ENCODE measurements at regions not wholly inside any gene's neighbourhood (a gene's known extent, or its start where the extent isn't known, plus 50 kb on each side); places are given as distances from the start of the nearest gene placed in this dataset.
A peak's percentile ranks its signal among the peaks of the same experiment; 100 is the strongest.

- no peak for DNase-seq
Observed at GRCh38 chr7:142389544-142389943, 131.7 kb upstream of the PRSS58 start.

GRCh38 chr7:142385491-142386340 lies 127.9 kb upstream of the PRSS58 start:
- peak; percentile 38 for DNase-seq

GRCh38 chr7:142384493-142384922 lies 126.7 kb upstream of the PRSS58 start:
- no peak for DNase-seq

- DNase-seq = no peak
Observed at GRCh38 chr7:142383841-142384492, 126.1 kb upstream of the PRSS58 start.

GRCh38 chr7:142381727-142382390 lies 124.0 kb upstream of the PRSS58 start:
- DNase-seq = no peak

- DNase-seq = no peak
Observed at GRCh38 chr7:142380069-142380468, 122.2 kb upstream of the PRSS58 start.

- no peak for DNase-seq
Observed at GRCh38 chr7:142379201-142379885, 121.5 kb upstream of the PRSS58 start.

GRCh38 chr7:142377567-142377966 lies 119.7 kb upstream of the PRSS58 start:
- DNase-seq = no peak

- no peak for DNase-seq
Observed at GRCh38 chr7:142376356-142376997, 118.6 kb upstream of the PRSS58 start.

- DNase-seq = no peak
Observed at GRCh38 chr7:142375710-142376313, 118.0 kb upstream of the PRSS58 start.

GRCh38 chr7:142372727-142373126 lies 114.9 kb upstream of the PRSS58 start:
- no peak for DNase-seq

- DNase-seq = no peak
Observed at GRCh38 chr7:142371586-142372377, 113.9 kb upstream of the PRSS58 start.

GRCh38 chr7:142365410-142365842 lies 107.6 kb upstream of the PRSS58 start:
- no peak for DNase-seq

- no peak for DNase-seq
Observed at GRCh38 chr7:142364551-142364950, 106.7 kb upstream of the PRSS58 start.

- DNase-seq = no peak
Observed at GRCh38 chr7:142362349-142362748, 104.5 kb upstream of the PRSS58 start.

- no peak for DNase-seq
Observed at GRCh38 chr7:142359694-142360279, 101.9 kb upstream of the PRSS58 start.

- peak; percentile 34 for DNase-seq
Observed at GRCh38 chr7:142357953-142358520, 100.2 kb upstream of the PRSS58 start.

- DNase-seq = no peak
Observed at GRCh38 chr7:142356166-142356565, 98.3 kb upstream of the PRSS58 start.

GRCh38 chr7:142355328-142355727 lies 97.5 kb upstream of the PRSS58 start:
- DNase-seq = no peak
